ENCODE measurements at regions not wholly inside any gene's neighbourhood (a gene's known extent, or its start where the extent isn't known, plus 50 kb on each side); places are given as distances from the start of the nearest gene placed in this dataset.

GRCh38 chr21:28723646-28724045, 269.0 kb downstream of the LTN1 start:
- Histone ChIP-seq H3K27ac (ENCODE audit: low read depth in 1 of 2, low read length in 2 of 2) (no peak overlapping the region), H3K9me3 (replicated peaks in 1 of 2; ENCODE audit: control insufficient read depth in 1 of 2, insufficient read depth in 1 of 2, low read length in 2 of 2) (no peaks in the 10 kb centered on the region), H3K27me3 (ENCODE audit: control insufficient read depth in 2 of 2, insufficient read depth in 2 of 2, low read length in 2 of 2) (no peaks in the 10 kb centered on the region), H3K9ac (ENCODE audit: insufficient read depth, low read length, poor library complexity, severe bottlenecking) (no peak overlapping the region), H3K4me2 (replicated peaks; ENCODE audit: extremely low read depth, low read length, poor library complexity, severe bottlenecking) (no peak overlapping the region), H4K20me1 (ENCODE audit: insufficient read depth, low read length) (no peaks in the 10 kb centered on the region), H2AFZ (ENCODE audit: insufficient read depth, low read depth, low read length, poor library complexity, severe bottlenecking) (no peak overlapping the region), H3K36me3 (replicated peaks in 1 of 2; ENCODE audit: control insufficient read depth in 1 of 2, insufficient read depth in 2 of 2, low read length in 2 of 2) (no peaks in the 10 kb centered on the region), H3K4me1 (ENCODE audit: control insufficient read depth in 1 of 2, insufficient read depth in 2 of 2, low read length in 2 of 2) (no peaks in the 10 kb centered on the region), H3K4me3 (replicated peaks in 1 of 3; ENCODE audit: low read depth in 2 of 3, low read length in 3 of 3) (no peak overlapping the region), H3K79me2 (ENCODE audit: insufficient read depth, low read length) (no peaks in the 10 kb centered on the region)
- DNase-seq, result no peak
- Mint-ChIP-seq H3K27ac (no peak overlapping the region), H3K4me3 (no peak overlapping the region), H3K36me3 (no peaks in the 10 kb centered on the region), H3K9me3 (peaks cover 0 to 6% (median 2%) of the 10 kb centered on the region in 7 donors), H3K4me1 (no peaks in the 10 kb centered on the region), H3K27me3 (ENCODE audit: low read depth in 3 of 3) (peaks cover 0 to 2% (median 0%) of the 10 kb centered on the region in 3 donors)
- intact Hi-C loops (cut with micrococcal nuclease), result no loop called here
- 87% methylated on average over 4 of the region's 5 CpGs for WGBS (ENCODE audit: insufficient coverage)
- TF ChIP-seq, protein P1, sequence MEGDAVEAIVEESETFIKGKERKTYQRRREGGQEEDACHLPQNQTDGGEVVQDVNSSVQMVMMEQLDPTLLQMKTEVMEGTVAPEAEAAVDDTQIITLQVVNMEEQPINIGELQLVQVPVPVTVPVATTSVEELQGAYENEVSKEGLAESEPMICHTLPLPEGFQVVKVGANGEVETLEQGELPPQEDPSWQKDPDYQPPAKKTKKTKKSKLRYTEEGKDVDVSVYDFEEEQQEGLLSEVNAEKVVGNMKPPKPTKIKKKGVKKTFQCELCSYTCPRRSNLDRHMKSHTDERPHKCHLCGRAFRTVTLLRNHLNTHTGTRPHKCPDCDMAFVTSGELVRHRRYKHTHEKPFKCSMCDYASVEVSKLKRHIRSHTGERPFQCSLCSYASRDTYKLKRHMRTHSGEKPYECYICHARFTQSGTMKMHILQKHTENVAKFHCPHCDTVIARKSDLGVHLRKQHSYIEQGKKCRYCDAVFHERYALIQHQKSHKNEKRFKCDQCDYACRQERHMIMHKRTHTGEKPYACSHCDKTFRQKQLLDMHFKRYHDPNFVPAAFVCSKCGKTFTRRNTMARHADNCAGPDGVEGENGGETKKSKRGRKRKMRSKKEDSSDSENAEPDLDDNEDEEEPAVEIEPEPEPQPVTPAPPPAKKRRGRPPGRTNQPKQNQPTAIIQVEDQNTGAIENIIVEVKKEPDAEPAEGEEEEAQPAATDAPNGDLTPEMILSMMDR (IDR thresholded peaks at IDR 0.05), result no peak

DNA sequence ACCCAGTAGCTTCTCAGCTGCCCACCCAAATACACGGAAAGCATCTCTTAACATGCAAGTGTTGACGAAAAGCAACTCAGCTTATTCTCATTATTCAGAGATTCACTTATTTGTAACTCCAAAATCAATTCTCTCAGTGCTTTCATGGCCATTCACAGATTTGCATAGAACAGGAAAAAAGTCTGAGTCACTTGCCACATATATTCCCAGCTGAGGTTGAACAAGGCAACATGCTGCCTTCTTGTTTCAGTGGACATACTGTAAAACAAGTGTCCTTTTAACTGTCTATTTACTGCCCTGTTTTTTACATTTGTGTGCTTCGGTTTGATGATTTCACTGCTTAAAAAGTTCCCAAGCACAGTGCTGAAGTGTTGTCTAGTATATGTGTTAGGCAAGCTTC, 273.0 kb downstream of the LTN1 start:
- Histone ChIP-seq H3K4me3 (replicated peaks in 1 of 3; ENCODE audit: low read depth in 2 of 3, low read length in 3 of 3) (no peak overlapping the region), H3K9me3 (replicated peaks in 1 of 2; ENCODE audit: control insufficient read depth in 1 of 2, insufficient read depth in 1 of 2, low read length in 2 of 2) (no peaks in the 10 kb centered on the region), H3K36me3 (replicated peaks in 1 of 2; ENCODE audit: control insufficient read depth in 1 of 2, insufficient read depth in 2 of 2, low read length in 2 of 2) (no peaks in the 10 kb centered on the region), H2AFZ (ENCODE audit: insufficient read depth, low read depth, low read length, poor library complexity, severe bottlenecking) (no peak overlapping the region), H3K27me3 (ENCODE audit: control insufficient read depth in 2 of 2, insufficient read depth in 2 of 2, low read length in 2 of 2) (no peaks in the 10 kb centered on the region), H3K27ac (ENCODE audit: low read depth in 1 of 2, low read length in 2 of 2) (no peak overlapping the region), H3K9ac (ENCODE audit: insufficient read depth, low read length, poor library complexity, severe bottlenecking) (no peak overlapping the region), H3K79me2 (ENCODE audit: insufficient read depth, low read length) (no peaks in the 10 kb centered on the region), H3K4me2 (replicated peaks; ENCODE audit: extremely low read depth, low read length, poor library complexity, severe bottlenecking) (no peak overlapping the region), H3K4me1 (ENCODE audit: control insufficient read depth in 1 of 2, insufficient read depth in 2 of 2, low read length in 2 of 2) (no peaks in the 10 kb centered on the region), H4K20me1 (ENCODE audit: insufficient read depth, low read length) (no peaks in the 10 kb centered on the region)
- no peaks in the 10 kb centered on the region for H3K36me3 Mint-ChIP-seq
- H3K27me3 Mint-ChIP-seq (ENCODE audit: low read depth in 3 of 3), result peaks cover 0 to 2% (median 0%) of the 10 kb centered on the region in 3 donors
- TF ChIP-seq, protein P1 (IDR thresholded peaks at IDR 0.05), result no peak
- H3K4me1 Mint-ChIP-seq, result no peaks in the 10 kb centered on the region
- intact Hi-C loops (cut with micrococcal nuclease), result no loop called here
- WGBS (ENCODE audit: insufficient coverage), result 97% methylated on average over 2 of the region's 3 CpGs
- peaks cover 0 to 6% (median 2%) of the 10 kb centered on the region in 7 donors for H3K9me3 Mint-ChIP-seq
- no peak overlapping the region for H3K27ac Mint-ChIP-seq
- no peak overlapping the region for H3K4me3 Mint-ChIP-seq
- DNase-seq, result no peak
